Pancreas (tissue), 10 donors: ENCODE measurements at regions not wholly inside any gene's neighbourhood (a gene's known extent, or its start where the extent isn't known, plus 50 kb on each side); places are given as distances from the start of the nearest gene placed in this dataset.

Experiments used
- ATAC-seq, 4 donors: fragments of 200-7000 bp; cut with Tn5 transposase; one replicate each; pipeline versions ENCODE4 v1.8.0 to v1.9.1; 2020; ENCODE audit warnings: mild to moderate bottlenecking in 4 of 4, moderate library complexity in 4 of 4
- DNase-seq, 6 donors: peaks; one replicate each; pipeline ENCODE4 v3.0.0-alpha.2; 2020
- FAIRE-seq: peaks from 2 replicates; lab custom pipeline; 2012; peaks lifted over from hg19 to GRCh38; lab: Jason Lieb, UNC
- H3K27ac ChIP-seq, 4 donors: fragments of 200-600 bp; sonication (generic); 1 replicate in 3 of 4; 2 replicates in 1 of 4; pipeline versions ENCODE4 v1.5.0 to v1.8.0; 2020
- H3K27me3 ChIP-seq, 4 donors: fragments of 200-600 bp; one replicate each; pipeline ENCODE4 v1.8.0; 2021
- H3K36me3 ChIP-seq, 3 donors: fragments of 200-600 bp; sonication (generic) in 1 of 3; one replicate each; pipeline versions ENCODE4 v1.5.0 to v1.8.0; 2020 to 2021
- H3K4me1 ChIP-seq, 3 donors: fragments of 200-600 bp; one replicate each; pipeline ENCODE4 v1.8.0; 2021
- H3K4me3 ChIP-seq, 4 donors: fragments of 200-600 bp; sonication (generic) in 2 of 4; one replicate each; pipeline versions ENCODE4 v1.5.0 to v1.8.0; 2020 to 2021
- H3K9me3 ChIP-seq, 4 donors: fragments of 200-600 bp; one replicate each; pipeline ENCODE4 v1.8.0; 2021
- WGBS, 2 donors: extraction: QIAGEN DNeasy Blood & Tissue Kit; methylation state at CpG; one replicate each; pipeline ENCODE4 v1.1.7; 2013; 5-methylcytosine and 5-hydroxymethylcytosine counted together
- intact Hi-C, 3 donors: fragments of 100-400 bp; cut with DNase I; formaldehyde crosslinking; loops; one replicate each; pipeline versions ENCODE4 v1.11.1 to v1.14.2; 2022
- TF ChIP-seq, protein P1 (sequence below), 4 donors: fragments of 200-600 bp; sonication (generic) in 3 of 4; IDR thresholded peaks; one replicate each; pipeline versions ENCODE4 v1.5.0 to v1.8.0; 2021; ENCODE audit warnings: antibody characterized with exemption in 4 of 4
- donor health status: healthy with polysubstance abuse.
- donor health status: DM: no; HTN: no; CAD: no; lungs with moderate emphysema.
- donor health status: DM: no; HTN: no; CAD: no.
- donor health status: control.
- donor health status: control.
- donor health status: Bipolar disorder and iron deficiency.
- donor health status: DM: yes; HTN: yes; CAD: no.
- donor health status: DM: no; HTN: no; CAD: no.
- donor health status: DM: no; HTN: no; CAD: no.
- donor health status: DM: yes; HTN: yes; CAD: no.

DNA sequence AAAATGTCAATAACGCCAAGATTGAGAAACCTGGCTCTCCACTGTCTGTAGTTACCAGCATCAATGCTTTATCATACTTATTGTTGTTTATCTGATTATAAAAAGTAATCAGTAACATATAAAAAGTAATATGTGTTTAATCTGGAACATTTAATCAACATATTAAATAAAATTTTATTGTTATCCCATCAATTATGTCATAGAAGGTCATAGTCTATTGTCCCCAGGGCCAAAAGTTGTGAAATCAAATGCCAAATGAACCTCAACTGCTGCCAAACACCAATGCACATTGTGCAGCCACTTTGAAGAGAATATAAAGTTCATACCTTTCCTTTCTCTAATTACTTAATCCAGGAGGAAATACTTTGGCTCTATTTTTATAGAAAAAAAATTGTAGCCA lies 106.6 kb downstream of the EOMES start:
- Histone ChIP-seq H3K36me3 (no peaks in the 10 kb centered on the region), H3K27me3 (no peaks in the 10 kb centered on the region), H3K4me1 (no peaks in the 10 kb centered on the region), H3K27ac (no peak overlapping the region), H3K4me3 (no peak overlapping the region), H3K9me3 (peaks cover 0 to 4% (median 0%) of the 10 kb centered on the region in 4 donors)
- ATAC-seq (peak in 3 of 4 donors; percentile 38 to 70 (median 55)), DNase-seq (no peak), FAIRE-seq (no peak)
- 55 to 60% methylated on average over 1 of the region's 1 CpG for WGBS, 2 donors
- intact Hi-C loops: no loop called here
- TF ChIP-seq, protein P1, sequence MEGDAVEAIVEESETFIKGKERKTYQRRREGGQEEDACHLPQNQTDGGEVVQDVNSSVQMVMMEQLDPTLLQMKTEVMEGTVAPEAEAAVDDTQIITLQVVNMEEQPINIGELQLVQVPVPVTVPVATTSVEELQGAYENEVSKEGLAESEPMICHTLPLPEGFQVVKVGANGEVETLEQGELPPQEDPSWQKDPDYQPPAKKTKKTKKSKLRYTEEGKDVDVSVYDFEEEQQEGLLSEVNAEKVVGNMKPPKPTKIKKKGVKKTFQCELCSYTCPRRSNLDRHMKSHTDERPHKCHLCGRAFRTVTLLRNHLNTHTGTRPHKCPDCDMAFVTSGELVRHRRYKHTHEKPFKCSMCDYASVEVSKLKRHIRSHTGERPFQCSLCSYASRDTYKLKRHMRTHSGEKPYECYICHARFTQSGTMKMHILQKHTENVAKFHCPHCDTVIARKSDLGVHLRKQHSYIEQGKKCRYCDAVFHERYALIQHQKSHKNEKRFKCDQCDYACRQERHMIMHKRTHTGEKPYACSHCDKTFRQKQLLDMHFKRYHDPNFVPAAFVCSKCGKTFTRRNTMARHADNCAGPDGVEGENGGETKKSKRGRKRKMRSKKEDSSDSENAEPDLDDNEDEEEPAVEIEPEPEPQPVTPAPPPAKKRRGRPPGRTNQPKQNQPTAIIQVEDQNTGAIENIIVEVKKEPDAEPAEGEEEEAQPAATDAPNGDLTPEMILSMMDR (IDR thresholded peaks at IDR 0.05): no peak

DNA sequence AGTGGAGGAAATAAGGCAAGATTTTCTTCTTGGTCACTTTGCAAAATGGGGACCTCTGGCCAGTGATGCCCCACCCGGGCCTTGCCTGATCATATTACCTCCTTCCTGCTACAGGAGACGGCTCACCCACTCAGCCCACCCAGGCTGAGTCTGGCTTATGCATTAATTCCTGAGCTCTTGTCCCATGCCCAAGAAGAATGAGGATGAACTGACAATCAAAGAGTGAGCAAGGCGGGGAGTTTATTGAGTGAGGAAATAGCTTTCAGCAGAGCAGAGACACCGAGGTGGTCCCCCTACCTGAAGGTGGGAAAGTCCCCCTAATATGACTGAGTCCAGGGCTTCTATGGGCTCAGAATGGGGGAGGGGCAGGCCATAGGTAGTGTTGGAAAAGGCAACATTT lies 107.5 kb downstream of the EOMES start:
- intact Hi-C loops: no loop called here
- TF ChIP-seq, protein P1 (IDR thresholded peaks at IDR 0.05): no peak
- Histone ChIP-seq H3K4me3 (no peak overlapping the region), H3K27me3 (no peaks in the 10 kb centered on the region), H3K27ac (no peak overlapping the region), H3K4me1 (no peaks in the 10 kb centered on the region), H3K9me3 (peaks cover 0 to 4% (median 0%) of the 10 kb centered on the region in 4 donors), H3K36me3 (no peaks in the 10 kb centered on the region)
- DNase-seq: no peak
- ATAC-seq: no peak
- no peak for FAIRE-seq
- 70 to 76% methylated on average over 4 of the region's 4 CpGs for WGBS, 2 donors

DNA sequence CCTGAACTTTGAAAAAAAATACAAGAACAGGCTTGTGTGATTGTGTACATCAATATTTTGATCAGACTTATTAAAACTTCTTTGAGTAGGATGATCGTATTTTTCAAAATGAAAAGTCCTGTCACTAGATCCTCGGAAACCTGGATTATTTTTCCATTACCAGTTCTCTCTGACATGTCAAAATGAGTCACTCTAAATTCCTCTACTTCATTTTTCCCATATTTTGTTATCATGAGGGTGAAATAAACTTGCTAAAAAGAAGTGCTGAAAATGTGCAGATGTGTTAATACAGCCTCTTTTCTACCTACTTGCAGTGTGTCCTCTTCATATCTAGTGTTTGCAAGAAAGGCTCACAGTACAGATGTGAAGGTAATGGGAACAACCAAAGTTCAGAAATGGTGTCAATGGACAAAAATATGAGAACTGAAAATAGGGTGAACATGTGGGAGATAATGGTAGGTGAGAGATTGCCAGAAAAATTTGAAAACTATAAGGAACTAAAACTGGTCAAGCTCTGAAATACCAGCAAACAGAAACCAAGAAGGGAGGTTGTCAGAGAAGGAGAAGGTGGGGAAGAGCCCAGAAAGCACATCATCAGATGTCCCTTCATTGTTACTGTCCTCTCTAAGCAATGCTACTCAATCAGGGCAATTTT lies 108.2 kb downstream of the EOMES start:
- no peak overlapping the region for H3K27ac ChIP-seq
- peaks cover 0 to 4% (median 0%) of the 10 kb centered on the region in 4 donors for H3K9me3 ChIP-seq
- TF ChIP-seq, protein P1 (IDR thresholded peaks at IDR 0.05): no peak
- DNase-seq: no peak
- H3K4me1 ChIP-seq: no peaks in the 10 kb centered on the region
- intact Hi-C loops: no loop called here
- no peak for ATAC-seq
- H3K27me3 ChIP-seq: no peaks in the 10 kb centered on the region
- H3K36me3 ChIP-seq: no peaks in the 10 kb centered on the region
- WGBS, 2 donors: 65 to 82% methylated on average over 2 of the region's 2 CpGs
- no peak overlapping the region for H3K4me3 ChIP-seq
- FAIRE-seq: no peak

DNA sequence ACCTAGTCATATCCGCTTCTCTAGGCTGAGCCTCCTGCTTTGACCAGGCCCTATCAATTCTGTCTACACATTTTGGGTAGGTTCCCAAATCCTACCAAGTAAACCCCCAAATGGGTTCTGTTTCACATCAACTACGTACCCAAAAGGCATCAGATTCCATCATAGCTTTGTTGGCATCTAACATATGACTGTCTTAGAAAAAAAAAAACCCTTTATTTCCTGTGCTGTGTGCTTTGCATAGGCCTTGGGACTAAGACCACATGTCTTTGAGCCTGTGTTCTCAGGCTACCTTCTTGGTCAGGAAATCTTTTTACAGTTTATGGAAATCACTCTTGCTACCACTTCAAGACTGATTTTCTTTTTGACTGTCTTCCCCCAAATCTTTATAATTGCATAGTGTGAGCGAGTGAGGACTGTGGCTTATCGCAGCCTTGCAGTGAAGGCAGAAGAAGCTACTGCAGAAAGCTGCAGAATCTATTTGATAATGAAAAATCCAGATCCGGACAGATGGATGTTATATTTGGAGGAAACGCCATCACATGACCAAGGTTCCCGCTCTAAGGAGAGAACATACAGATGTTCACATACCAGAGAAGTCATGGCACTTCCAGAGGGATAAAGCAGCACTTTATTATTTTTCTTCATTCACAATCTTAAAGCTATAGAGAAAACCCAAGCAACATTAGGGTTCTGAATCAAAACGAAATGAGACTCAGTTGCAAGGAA lies 111.2 kb downstream of the EOMES start:
- ATAC-seq (no peak), DNase-seq (no peak), FAIRE-seq (no peak)
- Histone ChIP-seq H3K27ac (no peak overlapping the region), H3K9me3 (peaks cover 0 to 4% (median 0%) of the 10 kb centered on the region in 4 donors), H3K36me3 (no peaks in the 10 kb centered on the region), H3K4me1 (no peaks in the 10 kb centered on the region), H3K27me3 (no peaks in the 10 kb centered on the region), H3K4me3 (no peak overlapping the region)
- TF ChIP-seq, protein P1 (IDR thresholded peaks at IDR 0.05): no peak
- 71 to 81% methylated on average over 8 of the region's 8 CpGs for WGBS, 2 donors
- intact Hi-C loops: no loop called here

DNA sequence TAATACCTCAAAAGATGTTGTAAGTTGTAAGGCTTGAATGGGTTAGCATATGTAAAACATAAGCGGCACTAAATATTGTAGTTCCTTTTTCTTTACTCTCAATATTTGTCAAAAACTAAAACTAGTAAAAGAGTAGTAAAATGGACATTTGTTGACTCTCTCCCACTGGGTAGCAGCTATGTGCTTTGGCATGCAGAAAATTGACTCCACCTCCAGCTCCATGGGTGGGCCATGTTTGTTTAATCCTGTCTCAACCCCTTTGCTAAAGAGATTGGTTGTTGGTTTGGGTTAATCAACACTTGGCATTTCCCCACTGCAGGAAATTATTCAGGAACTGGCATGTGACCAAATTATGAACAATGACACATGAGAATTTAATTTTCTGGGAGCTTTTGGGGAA lies 114.8 kb downstream of the EOMES start:
- Histone ChIP-seq H3K4me1 (no peaks in the 10 kb centered on the region), H3K36me3 (no peaks in the 10 kb centered on the region), H3K4me3 (no peak overlapping the region), H3K27me3 (no peaks in the 10 kb centered on the region), H3K9me3 (no peaks in the 10 kb centered on the region), H3K27ac (no peak overlapping the region)
- 91 to 95% methylated on average over 1 of the region's 1 CpG for WGBS, 2 donors
- intact Hi-C loops: no loop called here
- TF ChIP-seq, protein P1 (IDR thresholded peaks at IDR 0.05): no peak
- no peak for DNase-seq
- ATAC-seq: peak in 1 of 4 donors; percentile 19
- no peak for FAIRE-seq
